GM18517 (cell line): ENCODE measurements at regions not wholly inside any gene's neighbourhood (a gene's known extent, or its start where the extent isn't known, plus 50 kb on each side); places are given as distances from the start of the nearest gene placed in this dataset.
"Not testable (repeated sequence)": the region's sequence is repeated elsewhere in the genome, so short reads cannot be mapped to it uniquely, and the experiment has no call there.

Experiments used
- ATAC-seq: cut with Tn5 transposase; IDR thresholded peaks from one replicate; pipeline ENCODE4 v1.9.1; 2021; ENCODE audit warnings: mild to moderate bottlenecking, moderate library complexity; ENCODE audit not compliant: unreplicated experiment

DNA sequence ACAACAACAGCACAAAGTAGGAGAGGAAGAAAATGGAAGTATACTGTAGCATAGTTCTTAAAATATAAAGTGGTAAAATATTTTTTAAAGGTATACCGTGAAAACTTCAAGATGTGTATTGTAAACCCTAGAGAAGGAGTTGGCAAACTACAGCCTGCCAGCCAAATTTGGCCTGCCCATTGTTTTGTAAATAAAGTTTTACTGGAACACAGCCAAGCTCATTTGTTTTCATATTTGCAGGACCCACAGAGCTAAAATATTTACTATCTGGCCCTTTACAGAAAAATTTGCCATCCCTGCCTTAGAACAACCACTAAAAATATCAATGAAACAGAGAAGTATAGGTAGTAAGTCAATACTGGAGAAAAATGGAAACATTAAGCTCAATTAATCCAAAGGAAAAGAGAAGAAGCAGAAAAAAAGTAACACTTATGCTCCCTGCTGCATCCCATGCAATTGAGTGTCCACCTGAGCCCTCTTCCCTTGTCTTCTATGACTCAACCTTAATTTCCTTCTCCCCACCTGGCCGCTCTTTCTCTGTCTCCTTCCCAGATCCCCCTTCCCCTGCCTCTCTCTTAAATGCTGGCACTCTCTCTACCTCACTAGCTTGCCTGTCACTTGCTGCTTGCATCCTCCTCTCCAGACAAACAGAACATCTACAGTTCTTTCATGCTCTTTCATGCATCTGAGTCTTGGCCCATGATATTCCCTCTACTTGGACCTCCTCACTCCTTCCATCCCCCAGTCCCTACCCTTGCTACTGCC, 50.6 kb upstream of the FER start:
- ATAC-seq, result no peak

GRCh38 chr5:108696407-108696806, 51.3 kb upstream of the FER start:
- no peak for ATAC-seq

- no peak for ATAC-seq
Measured at GRCh38 chr5:108688485-108688884, 59.2 kb upstream of the FER start.

- peak; percentile 62 for ATAC-seq
Measured at GRCh38 chr5:108687595-108688200, 60.0 kb upstream of the FER start.

DNA sequence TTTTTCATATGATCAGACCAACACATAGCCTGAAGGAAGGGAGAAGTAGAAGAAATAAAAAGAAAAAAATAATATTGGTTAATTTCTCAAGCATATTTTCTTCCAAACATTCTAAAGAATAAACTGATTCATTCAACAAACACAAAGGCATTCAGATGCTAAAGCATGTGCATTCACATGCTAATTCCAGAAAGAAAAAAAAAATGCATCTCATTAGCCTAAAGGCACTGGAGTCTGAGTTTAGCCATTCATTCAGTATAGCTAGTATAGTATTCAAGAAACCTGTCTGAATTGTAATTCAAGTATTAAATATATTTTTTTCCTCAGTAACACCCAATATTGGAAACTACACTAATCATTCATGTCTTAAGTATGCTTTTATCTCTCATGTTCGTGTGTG, 61.0 kb upstream of the FER start:
- ATAC-seq, result no peak

- ATAC-seq, result not testable (repeated sequence)
Measured at GRCh38 chr5:108685448-108686216, 62.1 kb upstream of the FER start.

DNA sequence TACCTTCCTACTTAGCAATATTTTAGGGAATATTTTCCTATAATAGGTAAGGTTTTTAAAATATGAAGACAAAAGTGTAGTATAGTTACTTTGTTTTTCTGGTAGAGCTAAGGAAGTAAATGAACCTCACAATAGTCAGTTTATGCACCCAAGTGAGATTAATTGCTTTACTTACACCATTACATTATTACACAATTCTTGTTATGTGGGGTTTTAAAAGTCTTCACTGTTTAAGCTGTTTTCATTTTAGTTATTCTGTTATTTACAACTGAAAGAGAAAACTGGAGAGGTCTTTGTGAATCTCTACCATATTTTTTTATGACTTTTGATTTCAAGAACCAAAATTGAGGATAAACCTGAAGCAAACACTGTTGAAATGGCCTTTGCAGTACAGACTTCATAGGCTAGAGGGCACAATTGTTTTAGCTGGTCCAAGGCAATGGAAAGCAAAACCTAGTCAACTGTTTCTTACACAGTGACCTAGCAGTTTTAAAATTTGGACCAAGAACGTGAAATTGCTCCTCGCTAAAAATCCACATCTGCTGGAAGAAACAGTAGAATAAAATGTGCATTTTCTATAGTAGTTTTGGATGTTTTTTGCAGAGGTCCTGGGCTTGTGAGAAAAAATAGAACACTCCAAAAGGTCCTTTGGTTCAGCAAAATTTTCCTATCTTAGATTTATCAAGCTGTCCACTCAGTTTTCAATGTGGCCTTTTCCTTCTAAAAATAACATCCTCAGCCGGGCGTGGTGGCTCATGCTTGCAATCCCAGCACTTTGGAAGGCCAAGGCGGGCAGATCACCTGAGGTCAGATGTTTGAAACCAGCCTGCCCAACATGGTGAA, 66.4 kb upstream of the FER start:
- peak; percentile 99 for ATAC-seq

- no peak for ATAC-seq
Measured at GRCh38 chr5:108678091-108678490, 69.6 kb upstream of the FER start.

GRCh38 chr5:108675736-108676135, 72.0 kb upstream of the FER start:
- no peak for ATAC-seq

GRCh38 chr5:108672639-108673038, 75.1 kb upstream of the FER start:
- no peak for ATAC-seq

DNA sequence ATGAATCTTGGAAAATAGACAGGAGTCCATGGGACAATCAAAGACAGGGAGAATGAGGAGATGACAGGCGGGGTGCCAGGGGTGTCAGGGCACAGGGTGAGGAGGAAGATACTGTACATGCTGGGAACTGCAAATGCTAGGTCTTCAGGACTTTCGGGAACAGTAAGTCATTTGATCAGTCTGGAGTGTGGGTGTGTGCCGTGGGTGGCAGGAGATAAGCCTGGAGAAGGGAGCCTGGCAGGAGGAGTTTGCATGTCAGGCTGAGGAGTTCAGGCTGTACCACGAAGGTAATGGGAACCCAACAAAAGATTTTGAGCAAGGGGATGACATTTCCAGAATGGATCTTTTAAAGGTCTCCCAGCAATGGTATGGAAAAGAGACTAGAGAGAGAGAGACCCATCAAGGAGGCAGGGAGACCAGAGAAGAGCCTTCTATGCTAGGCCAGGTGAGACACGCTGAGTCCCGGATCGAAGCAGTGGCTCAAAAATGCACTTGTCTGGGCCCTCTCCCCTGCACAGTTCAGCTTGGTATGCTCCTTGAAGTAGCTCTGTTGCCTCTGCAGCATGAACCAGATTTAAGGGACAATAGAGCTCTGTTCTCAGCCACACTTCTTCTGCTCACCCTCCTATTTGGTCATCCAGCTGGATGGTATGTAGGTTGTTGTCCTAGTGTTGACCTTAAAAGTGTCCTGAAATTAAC, 77.0 kb upstream of the FER start:
- ATAC-seq, result no peak

DNA sequence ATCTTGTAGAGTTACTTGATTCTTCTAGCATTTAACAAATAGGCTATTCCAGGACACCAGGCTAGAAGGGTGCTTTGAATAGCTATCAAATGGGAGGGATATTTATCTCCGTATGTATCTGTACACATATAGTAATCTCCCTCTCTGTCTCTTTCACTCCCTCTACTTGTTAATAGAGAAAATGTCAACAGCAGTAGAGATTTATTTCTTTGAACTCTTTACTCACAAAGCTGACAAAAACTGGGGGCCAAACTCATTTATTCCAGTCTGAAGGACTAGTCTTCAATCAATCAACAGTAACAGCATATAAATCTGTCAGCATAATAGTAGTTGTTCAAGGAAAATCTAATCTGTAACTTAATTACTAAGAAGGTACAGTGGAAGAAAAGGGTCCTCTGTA, 78.2 kb upstream of the FER start:
- no peak for ATAC-seq

DNA sequence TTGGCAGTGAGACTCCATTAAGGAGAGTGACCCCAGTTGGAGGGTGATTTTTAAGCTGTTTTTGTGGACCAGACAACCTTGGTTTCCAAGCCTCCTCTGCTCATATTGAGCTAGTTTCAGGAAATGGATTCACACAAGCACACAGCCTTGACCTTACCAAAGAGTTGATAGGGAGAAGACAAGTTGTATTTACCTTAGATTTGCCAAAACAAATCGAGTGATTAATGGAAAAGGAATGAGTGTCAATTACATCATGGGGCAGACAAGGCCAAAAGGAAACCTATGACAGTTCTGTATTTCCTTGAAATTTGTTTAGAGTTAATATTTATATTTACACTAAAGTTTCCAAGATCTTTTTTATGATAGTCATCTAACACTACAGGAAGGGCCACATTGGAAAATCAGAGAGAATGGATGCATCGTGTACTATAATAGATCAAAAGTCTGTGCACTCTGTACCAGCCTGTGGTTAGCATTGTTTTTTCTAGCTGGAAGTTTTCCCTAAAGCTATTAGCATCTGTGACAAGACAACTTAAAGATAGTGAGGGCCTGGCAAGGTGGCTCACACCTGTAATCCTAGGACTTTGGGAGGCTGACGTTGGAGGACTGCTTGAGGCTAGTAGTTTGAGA, 86.0 kb upstream of the FER start:
- no peak for ATAC-seq

GRCh38 chr5:108661024-108661423, 86.7 kb upstream of the FER start:
- ATAC-seq, result no peak

- ATAC-seq, result no peak
Measured at GRCh38 chr5:108660291-108660690, 87.4 kb upstream of the FER start.

- ATAC-seq, result no peak
Measured at GRCh38 chr5:108659531-108659930, 88.2 kb upstream of the FER start.

- ATAC-seq, result no peak
Measured at GRCh38 chr5:108655750-108656450, 91.8 kb upstream of the FER start.

DNA sequence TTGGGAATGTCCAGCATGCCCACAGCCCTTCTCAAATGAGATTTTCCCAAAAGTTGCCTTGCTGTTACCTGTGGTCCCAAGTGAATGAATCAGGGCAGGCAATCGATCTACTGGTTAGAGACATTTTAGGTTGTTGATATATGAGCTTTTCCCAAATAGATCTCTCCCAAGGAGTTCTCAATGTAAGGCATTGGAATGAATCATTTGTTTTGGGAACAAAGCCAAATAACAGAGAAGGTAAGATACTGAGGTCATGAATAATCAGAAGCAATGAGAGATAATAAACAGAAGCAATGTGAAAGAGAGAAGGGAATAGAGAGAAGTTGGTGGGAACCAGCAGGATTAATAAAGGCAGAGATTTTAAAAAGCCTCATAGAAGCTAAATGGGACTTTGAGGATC, 93.6 kb upstream of the FER start:
- no peak for ATAC-seq

- no peak for ATAC-seq
Measured at GRCh38 chr5:108653201-108653600, 94.5 kb upstream of the FER start.
